Left lung (tissue), 4 donors: ENCODE measurements at regions not wholly inside any gene's neighbourhood (a gene's known extent, or its start where the extent isn't known, plus 50 kb on each side); places are given as distances from the start of the nearest gene placed in this dataset.

Experiments
- ATAC-seq: fragments of 200-7000 bp; cut with Tn5 transposase; one replicate; pipeline ENCODE4 v1.9.1; 2020; ENCODE audit warnings: moderate library complexity
- DNase-seq, 4 donors: peaks; one replicate each; pipeline ENCODE4 v3.0.0-alpha.2; 2013 to 2020
- H3K27ac ChIP-seq, 2 donors: fragments of 200-600 bp; sonication (generic) in 1 of 2; one replicate each; pipeline versions ENCODE4 v1.5.0 to v1.8.0; 2020 to 2021
- H3K27me3 ChIP-seq, 2 donors: fragments of 200-600 bp; sonication (generic) in 1 of 2; one replicate each; pipeline versions ENCODE4 v1.5.0 to v1.8.0; 2020 to 2021
- H3K36me3 ChIP-seq, 2 donors: fragments of 200-600 bp; sonication (generic) in 1 of 2; one replicate each; pipeline versions ENCODE4 v1.5.0 to v1.8.0; 2020 to 2021
- H3K4me1 ChIP-seq, 2 donors: fragments of 200-600 bp; one replicate each; pipeline ENCODE4 v1.8.0; 2021
- H3K4me3 ChIP-seq, 2 donors: fragments of 200-600 bp; sonication (generic) in 1 of 2; one replicate each; pipeline versions ENCODE4 v1.5.0 to v1.8.0; 2020 to 2021; ENCODE audit warnings: mild to moderate bottlenecking in 1 of 2
- H3K9me3 ChIP-seq, 2 donors: fragments of 200-600 bp; sonication (generic) in 1 of 2; one replicate each; pipeline versions ENCODE4 v1.5.0 to v1.8.0; 2020 to 2021
- CTCF ChIP-seq, 2 donors: fragments of 200-600 bp; sonication (generic) in 1 of 2; IDR thresholded peaks; one replicate each; pipeline versions ENCODE4 v1.5.0 to v1.8.0; 2021; ENCODE audit warnings: antibody characterized with exemption in 2 of 2
- intact Hi-C, 2 donors: fragments of 100-400 bp; cut with DNase I; formaldehyde crosslinking; loops; one replicate each; pipeline versions ENCODE4 v1.11.2 to v1.14.2; 2022
- donor health status: DM: no; HTN: yes; CAD: no.
- donor health status: DM: no; HTN: no; CAD: no.

- Histone ChIP-seq H3K9me3 (peaks cover 0 to 8% of the 10 kb centered on the region in 2 donors), H3K4me1 (no peaks in the 10 kb centered on the region), H3K36me3 (no peaks in the 10 kb centered on the region), H3K4me3 (no peak overlapping the region), H3K27me3 (no peaks in the 10 kb centered on the region), H3K27ac (no peak overlapping the region)
- ATAC-seq (no peak), DNase-seq (no peak)
- no peak for TF ChIP-seq CTCF (IDR thresholded peaks at IDR 0.05)
- intact Hi-C loops: no loop called here
These were observed 157.9 kb downstream of the RFX6 start for GRCh38 chr6:117034971-117035370.

GRCh38 chr6:117050301-117050700 lies 173.3 kb downstream of the RFX6 start:
- Histone ChIP-seq H3K9me3 (peaks cover 0 to 15% of the 10 kb centered on the region in 2 donors), H3K4me1 (no peaks in the 10 kb centered on the region), H3K27me3 (no peaks in the 10 kb centered on the region), H3K4me3 (no peak overlapping the region), H3K27ac (no peak overlapping the region), H3K36me3 (no peaks in the 10 kb centered on the region)
- ATAC-seq (no peak), DNase-seq (no peak)
- intact Hi-C loops: no loop called here
- no peak for TF ChIP-seq CTCF (IDR thresholded peaks at IDR 0.05)

GRCh38 chr6:117072134-117072533 lies 193.2 kb upstream of the VGLL2 start:
- H3K4me1 ChIP-seq: no peaks in the 10 kb centered on the region
- no peaks in the 10 kb centered on the region for H3K36me3 ChIP-seq
- no peak overlapping the region for H3K27ac ChIP-seq
- no peaks in the 10 kb centered on the region for H3K27me3 ChIP-seq
- H3K4me3 ChIP-seq: no peak overlapping the region
- peak in 1 of 4 donors; percentile 5 for DNase-seq
- no peak for ATAC-seq
- H3K9me3 ChIP-seq: peaks cover 0 to 4% of the 10 kb centered on the region in 2 donors
- TF ChIP-seq CTCF (IDR thresholded peaks at IDR 0.05): no peak
- intact Hi-C loops: no loop called here

- ATAC-seq: no peak
- Histone ChIP-seq H3K36me3 (no peaks in the 10 kb centered on the region), H3K27me3 (no peaks in the 10 kb centered on the region), H3K4me3 (no peak overlapping the region), H3K27ac (no peak overlapping the region), H3K4me1 (no peaks in the 10 kb centered on the region), H3K9me3 (peaks cover 0 to 4% of the 10 kb centered on the region in 2 donors)
- intact Hi-C loops: no loop called here
- TF ChIP-seq CTCF (IDR thresholded peaks at IDR 0.05): no peak
- DNase-seq: no peak
These were observed 192.6 kb upstream of the VGLL2 start for GRCh38 chr6:117072781-117073180.

- no peaks in the 10 kb centered on the region for H3K36me3 ChIP-seq
- H3K27ac ChIP-seq: no peak overlapping the region
- H3K4me3 ChIP-seq: no peak overlapping the region
- no peak for ATAC-seq
- peaks cover 0 to 4% of the 10 kb centered on the region in 2 donors for H3K9me3 ChIP-seq
- H3K4me1 ChIP-seq: no peaks in the 10 kb centered on the region
- no peak for DNase-seq
- H3K27me3 ChIP-seq: no peaks in the 10 kb centered on the region
- TF ChIP-seq CTCF (IDR thresholded peaks at IDR 0.05): no peak
- intact Hi-C loops: no loop called here
These were observed 190.7 kb upstream of the VGLL2 start for GRCh38 chr6:117074672-117075071.
